22Rv1 (cell line): ENCODE measurements at regions not wholly inside any gene's neighbourhood (a gene's known extent, or its start where the extent isn't known, plus 50 kb on each side); places are given as distances from the start of the nearest gene placed in this dataset.

Experiments
- CTCF ChIP-seq: fragments of 450-650 bp; IDR thresholded peaks from 2 replicates; pipeline ENCODE4 v1.5.1; 2017; ENCODE audit warnings: mild to moderate bottlenecking
- ZFX ChIP-seq: fragments of 450-650 bp; IDR thresholded peaks from 2 replicates; pipeline ENCODE4 v1.6.1; 2017; ENCODE audit warnings: antibody characterized with exemption, borderline replicate concordance

- TF ChIP-seq ZFX = no peak
- no peak for TF ChIP-seq CTCF
Measured at GRCh38 chr5:123249446-123249845, 160.4 kb downstream of the PRDM6 start.
